Right kidney (tissue), 1 donor: ENCODE measurements at regions not wholly inside any gene's neighbourhood (a gene's known extent, or its start where the extent isn't known, plus 50 kb on each side); places are given as distances from the start of the nearest gene placed in this dataset.
"Not testable (repeated sequence)": the region's sequence is repeated elsewhere in the genome, so short reads cannot be mapped to it uniquely, and the experiment has no call there.

ENCODE experiments used
- DNase-seq: peaks from one replicate; pipeline ENCODE4 v3.0.0-alpha.2; 2016

GRCh38 chr14:58730792-58731464 is 93.2 kb downstream of the DACT1 start:
- DNase-seq = no peak

GRCh38 chr14:58731465-58732293 is 93.9 kb downstream of the DACT1 start:
- no peak for DNase-seq

- no peak for DNase-seq
Measured at GRCh38 chr14:58732387-58732786, 94.6 kb downstream of the DACT1 start.

- DNase-seq = no peak
Measured at GRCh38 chr14:58733451-58734208, 95.9 kb downstream of the DACT1 start.

- no peak for DNase-seq
Measured at GRCh38 chr14:58735596-58735995, 97.8 kb downstream of the DACT1 start.

DNA sequence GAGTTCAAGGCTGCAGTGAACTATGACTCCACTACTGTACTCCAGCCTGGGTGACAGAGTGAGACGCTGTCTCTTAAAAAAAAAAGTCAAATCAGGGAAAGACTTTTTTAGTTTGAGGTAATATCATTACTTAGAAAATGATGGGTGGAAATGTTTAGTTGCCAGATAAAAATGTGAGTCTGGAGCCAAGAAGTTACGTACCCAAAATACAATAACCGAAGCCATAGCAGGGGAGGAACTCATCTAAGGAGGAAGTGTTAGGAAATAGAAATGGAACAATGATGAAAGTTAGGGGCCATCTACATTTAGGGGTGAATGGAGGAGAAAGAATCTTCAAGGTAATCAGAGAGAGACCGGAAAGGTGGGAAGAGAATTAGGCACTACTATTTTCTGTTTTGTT is 98.8 kb downstream of the DACT1 start:
- no peak for DNase-seq

DNA sequence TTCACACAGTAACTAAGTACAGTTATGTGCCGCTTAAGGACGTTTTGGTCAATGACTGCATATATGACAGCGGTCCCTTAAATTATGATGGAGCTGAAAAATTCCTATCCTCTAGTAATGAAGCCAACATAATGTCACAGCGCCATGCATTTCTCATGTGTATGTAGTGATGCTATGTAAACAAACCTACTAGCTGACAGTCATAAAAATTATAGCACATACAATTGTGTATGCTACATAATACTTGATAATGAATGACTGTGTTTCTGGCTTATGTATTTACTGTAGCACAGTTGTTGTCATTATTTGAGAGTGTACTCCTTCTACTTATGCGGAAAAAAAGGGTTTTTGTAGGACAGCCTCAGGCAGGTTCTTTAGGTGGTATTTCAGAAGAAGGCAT is 99.7 kb downstream of the DACT1 start:
- no peak for DNase-seq

DNA sequence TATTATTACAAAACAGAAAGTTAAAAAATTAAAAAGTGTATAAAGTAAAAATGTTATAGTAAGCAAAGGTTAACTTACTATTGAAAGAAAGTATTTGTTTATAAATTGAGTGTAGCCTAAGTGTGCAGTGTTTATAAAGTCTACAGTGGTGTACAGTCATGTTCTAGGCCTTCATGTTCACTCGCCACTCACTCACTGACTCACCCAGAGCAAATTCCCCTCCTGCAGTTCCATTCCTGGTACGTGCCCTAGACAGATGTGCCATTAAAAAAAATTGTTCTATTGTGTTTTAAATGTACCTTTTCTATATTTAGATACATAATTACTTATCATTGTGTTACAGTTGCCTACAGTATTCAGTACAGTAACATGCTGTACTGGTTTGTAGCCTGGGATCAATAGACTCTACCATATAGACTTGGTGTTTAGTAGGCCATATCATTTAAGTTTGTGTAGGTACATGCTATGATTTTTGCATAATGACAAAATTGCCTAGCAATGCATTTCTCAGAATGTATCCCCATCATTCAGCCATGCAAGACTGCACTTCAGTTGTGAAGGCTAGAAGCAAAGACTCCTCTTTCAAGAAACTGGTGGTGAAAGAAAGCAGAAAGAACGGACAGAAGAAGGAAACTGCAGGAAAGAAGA is 100.6 kb downstream of the DACT1 start:
- no peak for DNase-seq

GRCh38 chr14:58738876-58739275 is 101.1 kb downstream of the DACT1 start:
- DNase-seq = no peak

DNA sequence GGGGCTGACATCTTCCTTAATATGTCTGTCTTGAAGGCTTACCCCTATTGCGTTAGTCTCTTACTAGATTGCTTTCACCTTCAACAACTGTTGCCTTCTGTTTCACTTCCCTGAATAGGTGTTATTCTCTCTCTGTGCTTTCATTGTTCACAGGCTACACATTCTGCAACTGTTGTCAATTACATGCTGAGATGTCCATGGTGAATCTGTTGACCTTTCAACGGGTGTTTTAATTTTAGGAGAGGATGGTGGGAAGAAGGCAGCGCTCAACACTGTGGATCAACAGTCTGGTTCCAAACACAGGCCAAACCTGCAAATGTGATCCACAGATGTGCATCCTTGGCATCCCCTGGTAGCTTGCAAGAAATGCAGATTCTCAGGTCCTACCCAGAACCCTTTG is 101.9 kb downstream of the DACT1 start:
- DNase-seq = no peak

DNA sequence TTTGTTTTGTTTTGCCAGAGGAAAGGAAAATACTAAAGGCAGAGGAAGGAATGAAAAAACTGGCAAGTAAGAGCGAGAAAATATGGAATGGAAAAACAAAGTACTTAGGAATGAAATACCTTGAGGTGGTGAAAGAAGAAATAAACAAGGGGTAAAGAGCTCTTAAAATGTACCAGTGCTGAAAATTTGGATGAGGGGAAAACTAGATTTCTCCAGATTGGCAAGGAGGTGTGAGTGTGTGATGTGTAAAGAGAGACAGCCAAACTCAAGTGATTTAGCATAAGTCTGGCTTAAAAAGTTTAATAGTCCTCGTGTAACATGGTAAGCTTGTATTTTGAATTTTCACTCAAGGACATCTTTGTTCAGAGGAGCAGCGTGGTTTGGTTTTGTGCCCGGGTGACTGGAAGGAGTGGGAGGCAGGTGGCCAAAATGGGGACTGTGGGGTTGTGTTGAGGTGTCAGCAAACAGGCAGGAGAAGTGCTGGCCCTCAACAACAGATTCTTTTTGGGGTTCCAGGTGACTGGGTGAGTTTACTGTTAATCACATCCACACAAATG is 102.7 kb downstream of the DACT1 start:
- no peak for DNase-seq

GRCh38 chr14:58744801-58745394 is 107.1 kb downstream of the DACT1 start:
- DNase-seq = no peak

GRCh38 chr14:58746261-58746660 is 108.5 kb downstream of the DACT1 start:
- DNase-seq = no peak

GRCh38 chr14:58746701-58747100 is 108.9 kb downstream of the DACT1 start:
- DNase-seq = no peak

DNA sequence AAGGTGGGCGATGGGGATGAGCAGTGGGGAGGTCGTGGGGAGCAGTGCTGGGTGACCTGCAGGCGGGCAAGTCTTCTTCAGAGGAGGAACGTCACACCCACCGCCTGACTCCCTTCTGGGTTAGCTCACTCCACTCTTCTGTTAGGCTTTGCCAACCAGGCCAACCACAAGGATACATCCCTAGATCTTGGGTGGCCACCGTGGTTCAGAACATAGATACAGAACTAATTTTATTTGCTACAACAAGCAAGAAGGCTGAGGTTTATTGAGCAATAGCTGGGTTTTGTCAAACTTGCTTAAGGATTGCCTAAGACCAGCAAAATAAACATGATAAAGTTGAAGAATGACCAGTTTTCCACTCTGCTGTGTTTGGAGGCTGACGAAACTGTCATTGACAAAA is 109.4 kb downstream of the DACT1 start:
- DNase-seq = no peak

- DNase-seq = not testable (repeated sequence)
Measured at GRCh38 chr14:58748251-58748650, 110.5 kb downstream of the DACT1 start.

- DNase-seq = no peak
Measured at GRCh38 chr14:58749066-58749669, 111.4 kb downstream of the DACT1 start.

DNA sequence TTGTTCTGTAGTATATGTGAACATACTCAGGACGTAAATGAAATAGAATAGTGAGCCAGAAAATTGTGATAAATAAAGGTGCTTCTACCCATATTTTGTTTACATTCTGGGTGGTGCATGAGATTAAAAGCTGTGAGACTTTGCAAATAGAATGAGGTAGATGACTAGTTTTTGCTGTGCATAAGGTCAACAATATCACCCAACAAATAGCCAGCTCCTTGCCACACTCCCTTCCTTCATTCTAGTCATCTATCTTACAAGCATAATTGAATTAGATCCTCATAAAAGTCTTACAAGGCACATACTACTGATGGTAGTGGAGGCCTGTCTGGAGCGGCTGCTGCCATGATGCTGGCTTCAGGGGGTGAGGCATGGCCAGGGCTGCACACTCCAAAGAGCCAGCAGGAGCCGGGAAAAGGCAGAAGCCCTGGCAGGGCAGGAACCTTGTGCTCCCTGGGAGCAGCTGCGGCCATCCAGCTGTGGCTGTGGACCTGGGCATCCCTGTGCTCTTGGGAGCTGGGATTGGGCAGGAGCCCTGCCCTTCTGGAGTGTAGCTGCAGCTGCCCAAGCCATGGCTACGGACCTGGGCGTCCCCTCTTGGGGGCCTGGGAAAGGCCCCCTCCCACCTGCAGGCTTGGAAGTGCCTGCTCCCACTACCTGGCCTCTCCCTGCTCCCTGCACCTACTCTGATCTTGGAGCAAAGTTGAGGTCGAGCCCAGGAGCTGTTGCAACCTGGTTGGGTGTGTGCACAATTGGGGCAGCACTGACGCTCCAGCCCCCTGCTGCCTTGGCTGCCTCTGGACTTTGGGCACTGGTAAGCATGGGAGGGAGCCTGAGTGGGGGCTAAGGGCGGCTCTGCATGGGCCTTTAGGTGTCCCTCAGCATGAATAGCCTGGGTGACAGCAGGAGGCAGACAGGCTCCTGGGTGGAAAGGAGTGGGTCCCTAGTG is 112.8 kb downstream of the DACT1 start:
- no peak for DNase-seq

GRCh38 chr14:58751788-58752187 is 114.0 kb downstream of the DACT1 start:
- no peak for DNase-seq

DNA sequence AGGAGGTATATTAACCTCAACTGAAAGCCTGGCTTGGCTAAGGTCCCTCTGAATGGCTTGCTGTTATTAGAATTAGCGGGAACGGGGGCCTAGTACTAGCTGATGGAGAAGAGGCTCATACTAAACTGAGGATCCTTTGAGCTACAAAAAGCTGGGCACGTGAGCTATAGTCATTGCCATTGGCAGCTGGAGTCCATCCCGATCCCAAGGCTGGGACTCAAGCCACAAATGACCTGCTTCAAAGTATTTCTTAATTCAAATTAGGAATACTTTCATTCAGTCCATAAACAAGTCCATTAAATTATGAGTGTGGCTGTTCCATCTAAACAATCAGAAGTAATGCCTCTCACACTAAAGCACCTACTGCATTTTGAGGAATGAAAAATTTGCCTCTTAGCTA is 114.5 kb downstream of the DACT1 start:
- no peak for DNase-seq
